ENCODE measurements at regions not wholly inside any gene's neighbourhood (a gene's known extent, or its start where the extent isn't known, plus 50 kb on each side); places are given as distances from the start of the nearest gene placed in this dataset.

DNA sequence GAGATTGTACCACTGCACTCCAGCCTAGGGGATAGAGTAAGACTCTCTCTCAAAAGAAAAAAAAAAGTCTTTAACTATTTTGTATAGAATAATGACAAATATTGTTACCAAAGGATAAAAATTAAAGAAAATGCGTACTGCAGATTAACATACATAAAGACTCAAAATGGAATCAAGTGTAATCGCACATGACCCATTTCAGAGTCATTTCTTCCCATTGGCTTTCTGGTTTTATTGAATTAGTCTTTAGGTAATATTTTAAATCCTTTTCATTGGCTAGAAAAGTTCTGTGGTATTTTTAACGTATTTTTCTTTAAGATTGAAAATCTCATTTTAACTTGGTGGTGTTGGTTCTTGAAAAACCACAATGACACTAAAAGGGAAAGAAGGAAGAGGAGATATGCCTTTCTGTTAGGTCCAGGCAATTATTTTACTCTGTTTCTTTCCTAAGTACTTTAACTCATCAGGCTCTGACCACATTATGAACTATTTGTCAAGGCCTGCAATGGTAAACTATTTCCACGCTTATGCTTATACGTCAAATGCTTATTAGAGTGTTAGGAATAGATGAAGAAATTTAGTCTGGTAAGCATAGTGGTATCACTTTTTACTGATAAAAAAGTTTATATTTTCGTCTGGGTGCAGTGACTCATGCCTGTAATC lies 52.3 kb downstream of the PLEKHG1 start:
- peak; percentile 62 for DNase-seq

DNA sequence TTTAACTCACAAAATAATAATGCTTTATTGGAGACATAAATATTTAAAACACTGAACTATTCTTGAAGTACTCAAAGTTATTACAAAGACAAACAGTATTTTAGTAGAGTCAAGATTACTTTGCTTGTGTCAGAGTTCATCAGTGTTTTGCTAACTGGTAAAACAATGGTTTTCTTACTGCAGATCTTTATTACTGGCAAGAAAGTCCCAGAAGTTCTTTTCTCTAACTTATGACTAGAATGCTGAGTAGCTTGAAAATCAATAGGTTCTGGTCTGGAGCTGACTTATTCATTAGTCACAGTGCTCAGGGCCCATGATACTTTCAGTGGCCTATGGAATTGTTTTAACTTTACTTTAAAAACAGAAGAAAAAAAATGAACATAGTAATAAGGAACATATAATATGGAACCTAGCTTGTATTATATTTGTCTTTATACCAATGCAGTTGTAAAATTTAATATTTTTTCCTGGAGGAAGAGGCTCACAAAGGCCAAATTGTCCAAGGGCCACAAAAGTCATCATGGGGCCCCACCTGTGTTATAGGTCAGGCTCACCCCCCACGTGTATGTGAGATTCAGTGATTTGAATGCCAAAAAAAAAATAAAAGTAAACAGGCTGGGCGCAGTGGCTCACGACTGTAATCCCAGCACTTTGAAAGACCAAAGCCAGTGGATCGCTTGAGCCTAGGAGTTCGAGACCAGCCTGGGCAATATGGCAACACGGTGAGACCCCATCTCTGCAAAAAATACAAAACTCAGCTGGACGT lies 53.3 kb downstream of the PLEKHG1 start:
- no peak for DNase-seq

GRCh38 chr6:150654608-150655007 lies 54.9 kb downstream of the PLEKHG1 start:
- DNase-seq = no peak

DNA sequence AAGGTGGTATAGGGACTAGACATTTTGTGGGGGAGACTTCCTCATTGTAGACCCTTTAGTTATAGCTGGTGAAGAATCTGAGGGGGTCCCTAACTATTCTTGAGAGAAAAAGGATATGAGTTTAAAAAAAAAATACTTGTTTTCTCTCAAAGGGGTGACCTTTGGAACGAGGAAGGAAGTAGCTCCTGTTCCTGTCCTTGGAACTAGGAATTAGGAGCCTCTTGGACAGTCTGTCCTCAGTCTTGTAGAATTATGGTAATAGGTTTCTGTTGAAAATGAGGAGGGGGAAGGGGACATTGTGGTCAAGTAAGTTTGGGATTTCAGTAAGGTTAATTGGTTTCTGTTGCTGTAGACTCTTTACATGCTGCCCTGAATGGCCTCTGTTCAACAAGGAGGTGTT lies 56.5 kb downstream of the PLEKHG1 start:
- DNase-seq = no peak

- no peak for DNase-seq
Observed at GRCh38 chr6:150658421-150658820, 58.7 kb downstream of the PLEKHG1 start.

DNA sequence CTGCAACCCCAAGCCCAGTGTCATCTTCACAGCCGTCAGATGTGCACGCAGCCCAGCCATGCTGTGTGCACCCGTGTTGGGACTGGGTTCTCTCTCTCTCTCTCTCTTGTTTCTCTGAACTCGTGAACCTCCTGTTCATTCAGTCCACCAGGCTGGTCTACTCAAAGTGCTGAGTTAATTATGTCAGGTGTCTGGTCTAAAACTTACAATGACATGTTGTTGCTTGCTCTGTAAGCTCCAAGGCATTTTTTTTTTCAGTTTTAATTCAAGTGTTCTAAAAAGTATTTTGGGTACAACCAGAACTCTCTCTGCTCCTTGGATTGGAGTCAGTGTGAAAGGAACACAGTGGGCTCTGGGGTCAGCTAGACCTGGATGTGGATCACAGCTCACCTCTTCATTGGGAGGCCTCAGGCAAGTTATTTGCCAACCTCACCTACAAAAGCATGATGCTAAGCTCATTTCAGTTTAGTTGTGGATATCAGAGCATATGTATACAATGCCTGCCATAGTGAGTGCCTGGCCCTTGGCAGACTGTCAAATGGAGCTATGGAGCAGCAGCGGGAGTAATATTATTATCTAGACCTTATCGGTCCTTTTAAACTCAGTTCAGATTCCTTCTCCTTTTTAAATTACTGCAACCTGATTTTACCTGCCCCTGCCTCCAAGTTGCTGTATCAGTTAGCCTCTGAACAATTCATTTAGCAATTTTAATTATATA lies 59.5 kb downstream of the PLEKHG1 start:
- DNase-seq = no peak

- DNase-seq = no peak
Observed at GRCh38 chr6:150661216-150662007, 61.7 kb downstream of the PLEKHG1 start.

GRCh38 chr6:150662814-150663213 lies 63.1 kb downstream of the PLEKHG1 start:
- no peak for DNase-seq

GRCh38 chr6:150664091-150664490 lies 64.4 kb downstream of the PLEKHG1 start:
- no peak for DNase-seq

DNA sequence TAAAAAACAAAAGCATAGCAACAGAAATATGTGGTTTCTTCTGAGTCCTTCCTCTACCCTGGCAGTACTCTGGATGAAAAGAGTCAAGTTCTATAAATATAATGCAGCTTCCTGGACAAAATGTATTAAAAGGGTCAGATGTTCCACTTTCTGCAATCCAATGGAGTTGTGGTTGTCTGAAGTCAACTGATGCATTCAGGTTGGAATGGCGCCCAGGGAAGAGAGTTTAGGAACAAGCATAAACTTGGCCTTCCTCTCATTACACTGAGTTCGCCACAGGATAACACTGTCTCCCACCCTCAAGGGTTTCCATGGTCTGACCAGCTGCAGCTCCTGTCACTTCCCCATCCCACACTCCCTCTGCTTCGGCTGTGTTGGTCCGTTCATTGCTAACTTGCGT lies 66.4 kb downstream of the PLEKHG1 start:
- no peak for DNase-seq

DNA sequence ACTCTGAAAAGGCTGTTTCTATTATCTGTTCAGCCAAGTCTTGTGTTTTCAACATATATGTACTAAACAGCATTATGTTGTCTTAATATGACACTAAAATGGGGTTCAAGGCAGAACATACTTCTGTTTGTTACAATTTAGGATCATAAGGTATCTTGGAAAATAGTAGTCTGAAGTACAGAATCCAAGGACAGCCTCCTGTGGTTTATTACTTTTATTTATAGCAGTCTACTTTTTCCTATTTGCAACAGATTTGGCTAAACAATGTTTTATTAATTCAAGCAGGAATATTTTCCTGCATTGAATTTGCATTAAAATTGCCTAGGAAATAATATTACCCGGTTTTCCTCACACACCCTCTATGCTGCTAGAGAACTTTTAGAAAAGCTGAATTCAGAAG lies 67.7 kb downstream of the PLEKHG1 start:
- DNase-seq = no peak

GRCh38 chr6:150667977-150668716 lies 68.5 kb downstream of the PLEKHG1 start:
- DNase-seq = no peak

GRCh38 chr6:150668900-150669302 lies 69.2 kb downstream of the PLEKHG1 start:
- DNase-seq = no peak

DNA sequence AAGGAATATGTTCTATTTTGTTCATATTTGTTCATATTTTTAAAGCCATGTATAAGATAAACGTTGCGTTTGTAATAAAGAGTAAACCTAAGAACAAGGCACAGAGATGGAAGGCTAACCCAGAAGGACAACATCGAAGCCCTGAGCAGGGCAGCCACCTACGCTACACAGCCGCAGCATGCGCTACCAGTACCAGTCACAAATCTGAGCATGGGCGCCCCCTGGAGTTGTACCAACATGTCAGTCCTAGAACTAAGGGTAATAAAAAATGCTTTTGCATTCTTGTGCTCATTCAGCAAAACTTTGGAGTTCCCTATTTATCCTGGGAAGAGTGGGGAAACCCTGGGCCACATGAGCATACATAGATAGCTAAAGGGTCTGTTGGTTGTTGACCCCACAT lies 70.6 kb downstream of the PLEKHG1 start:
- DNase-seq = no peak

DNA sequence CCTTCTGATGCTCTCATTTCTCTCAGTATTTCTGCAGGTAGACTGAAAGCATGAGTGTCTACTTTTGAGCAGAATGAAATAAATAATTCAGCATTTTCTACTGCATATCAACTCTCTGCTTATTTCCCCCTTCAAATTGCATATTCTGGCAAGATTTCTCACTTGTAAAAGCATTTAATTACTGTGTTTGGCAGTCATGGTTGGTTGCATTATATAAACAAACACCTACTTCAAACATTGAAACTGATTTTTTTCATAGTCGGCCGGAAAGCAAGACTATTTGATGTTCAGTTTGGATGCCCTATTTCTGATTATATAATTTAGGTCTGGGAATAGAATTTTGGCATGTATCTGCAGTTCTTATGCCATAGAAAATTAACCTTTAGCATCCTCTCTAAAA lies 73.1 kb downstream of the PLEKHG1 start:
- DNase-seq = no peak

GRCh38 chr6:150673720-150674346 lies 74.1 kb downstream of the PLEKHG1 start:
- DNase-seq = no peak

DNA sequence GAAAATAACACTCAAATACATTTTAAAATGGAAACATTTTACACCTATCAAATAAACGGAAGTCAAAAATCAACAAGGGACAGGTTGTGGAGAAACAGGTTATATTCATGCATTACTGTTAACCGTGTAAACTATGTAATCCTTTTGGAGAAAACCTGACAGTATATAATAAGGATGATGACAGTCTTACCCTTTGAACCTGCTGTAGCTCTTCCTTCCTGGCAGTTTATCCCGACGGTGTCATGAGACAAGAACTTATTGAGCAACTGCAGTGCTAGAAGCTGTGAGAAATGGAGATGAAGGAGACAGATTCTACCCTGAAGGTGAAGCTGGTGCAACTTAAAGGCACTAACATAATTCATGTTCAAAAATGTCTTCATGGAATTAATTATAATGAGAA lies 76.7 kb downstream of the PLEKHG1 start:
- no peak for DNase-seq

DNA sequence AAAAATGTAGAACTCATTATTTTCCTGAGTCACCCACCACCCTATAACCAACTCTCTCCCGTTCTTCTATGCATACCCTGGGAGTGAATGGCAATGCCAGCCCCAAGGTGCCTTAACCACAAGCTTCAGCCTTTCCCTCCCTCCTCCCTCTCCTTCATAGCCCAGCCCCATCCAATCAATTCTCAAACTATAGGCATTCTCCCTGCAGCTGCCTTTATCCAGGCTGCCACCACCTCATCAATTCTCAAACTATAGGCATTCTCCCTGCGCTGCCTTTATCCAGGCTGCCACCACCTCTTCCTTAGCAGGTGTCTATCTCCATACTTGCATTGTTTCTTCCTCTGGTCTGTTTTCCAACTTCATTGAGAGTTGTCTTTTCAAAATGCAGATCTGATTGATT lies 77.1 kb downstream of the PLEKHG1 start:
- DNase-seq = no peak

GRCh38 chr6:150680510-150680909 lies 80.8 kb downstream of the PLEKHG1 start:
- no peak for DNase-seq

- DNase-seq = no peak
Observed at GRCh38 chr6:150681578-150682395, 82.1 kb downstream of the PLEKHG1 start.

DNA sequence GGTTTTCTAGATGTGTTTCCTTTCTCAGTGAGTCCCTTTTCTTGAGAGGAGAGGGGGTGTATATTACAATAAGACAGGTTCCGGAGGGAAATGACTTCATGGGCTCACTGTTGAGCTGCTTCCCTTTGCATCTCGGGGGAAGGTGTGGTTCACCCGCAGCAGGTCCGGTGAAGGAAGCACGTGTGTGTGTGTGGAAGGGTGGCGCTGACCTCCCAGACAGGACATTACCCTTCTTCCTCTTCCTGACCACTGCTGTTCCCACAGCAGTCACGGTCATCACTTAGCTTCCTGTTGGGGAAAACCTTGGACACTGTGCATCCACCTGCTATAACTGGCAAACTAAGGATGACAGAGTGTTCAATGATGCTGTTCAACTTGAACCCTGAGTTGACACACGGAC lies 83.6 kb downstream of the PLEKHG1 start:
- peak; percentile 6 for DNase-seq

Measured in hematopoietic multipotent progenitor cell treated with erythropoietin and hydrocortisone succinate and interleukin-3 and kit ligand, for 4 days (in vitro differentiated cells).